Activated gamma-delta T cell (primary cell): ENCODE measurements at regions not wholly inside any gene's neighbourhood (a gene's known extent, or its start where the extent isn't known, plus 50 kb on each side); places are given as distances from the start of the nearest gene placed in this dataset.

ENCODE experiments used
- DNase-seq: peaks from one replicate; lab custom pipeline; 2025; lab: John Stamatoyannopoulos, UW

- no peak for DNase-seq
Observed at GRCh38 chr5:29811914-29812679, 1381.4 kb upstream of the CDH6 start.

DNA sequence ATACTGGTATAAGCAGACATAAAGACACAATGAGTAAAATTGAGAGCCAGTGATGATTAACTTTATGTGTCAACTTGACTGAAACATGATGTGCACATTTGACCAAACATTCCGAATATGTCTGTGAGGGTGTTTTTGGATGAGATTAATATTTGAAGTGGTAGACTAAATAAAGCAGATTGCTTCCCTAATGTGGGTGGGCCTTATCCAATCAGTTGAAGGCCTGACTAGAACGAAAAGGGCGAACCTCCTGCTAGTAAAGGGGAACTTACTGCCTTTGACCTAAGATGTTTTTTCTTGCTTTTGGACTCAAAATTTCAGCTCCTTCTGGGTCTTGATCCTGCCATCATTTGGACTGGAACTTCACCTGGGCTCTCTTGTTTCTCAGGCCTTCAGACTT is 1387.7 kb upstream of the CDH6 start:
- no peak for DNase-seq

DNA sequence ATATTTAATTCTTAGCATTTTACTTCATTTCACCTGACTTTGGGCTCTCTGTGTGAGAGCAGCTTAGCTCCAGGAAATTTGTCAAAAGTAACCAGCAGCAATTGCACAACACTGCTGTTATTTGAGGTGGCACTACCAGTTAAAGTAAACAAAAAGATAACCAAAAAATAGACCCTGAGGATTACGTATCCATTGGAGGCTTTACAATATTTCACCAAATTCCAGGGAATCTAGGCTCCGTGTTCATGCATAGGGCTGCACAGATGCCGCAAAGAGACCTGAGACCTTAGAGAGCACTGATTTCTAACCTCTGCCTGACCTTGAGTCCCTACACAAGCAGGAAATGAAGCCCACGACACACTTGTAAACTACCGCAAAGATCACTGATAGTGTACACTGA is 1392.7 kb upstream of the CDH6 start:
- no peak for DNase-seq

DNA sequence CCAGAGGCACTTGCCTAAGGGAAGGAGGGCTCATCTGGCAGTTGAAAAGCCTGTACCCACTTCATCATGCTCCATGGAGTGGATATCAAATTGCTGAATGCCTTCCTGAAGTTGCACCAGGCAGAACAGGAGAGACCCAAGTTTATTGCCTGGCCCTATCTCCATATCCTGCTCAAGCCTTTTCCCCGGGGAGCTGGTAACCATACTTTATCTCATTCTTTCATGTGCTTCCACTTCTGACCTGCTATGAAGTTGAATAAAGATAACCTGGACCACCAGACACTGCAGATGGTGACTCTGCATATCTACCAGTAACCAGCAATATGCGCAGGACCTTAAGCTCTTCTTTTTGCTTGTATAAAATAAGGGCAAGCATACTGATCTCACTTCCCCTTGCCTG is 1397.5 kb upstream of the CDH6 start:
- no peak for DNase-seq

DNA sequence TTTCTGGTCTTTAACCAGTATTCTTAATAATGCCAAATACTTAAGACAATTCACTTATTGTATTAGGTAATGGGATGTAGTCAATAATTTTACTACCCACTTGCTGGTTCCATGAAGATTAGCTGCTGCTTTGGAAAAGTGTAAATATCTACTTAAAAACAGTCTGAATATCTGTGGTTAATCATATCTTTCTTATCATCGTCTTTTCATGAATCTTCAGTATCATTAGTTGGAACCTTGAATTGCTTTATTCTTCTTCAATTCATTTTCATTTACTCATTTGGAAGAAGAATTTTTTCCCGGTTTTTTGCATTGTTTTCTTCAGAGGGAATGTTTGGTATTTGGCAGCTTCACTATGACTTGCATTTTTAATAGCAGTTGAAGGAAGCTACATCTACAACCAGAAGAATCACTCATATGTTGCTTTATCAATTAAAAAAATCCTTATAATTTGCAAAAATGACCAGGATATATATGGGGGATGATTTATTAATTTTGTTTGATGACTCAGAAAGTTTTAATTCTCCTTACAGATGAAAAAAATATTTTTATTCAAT is 1398.3 kb upstream of the CDH6 start:
- no peak for DNase-seq

GRCh38 chr5:29794141-29794787 is 1399.2 kb upstream of the CDH6 start:
- DNase-seq: no peak

GRCh38 chr5:29790281-29790680 is 1403.2 kb upstream of the CDH6 start:
- DNase-seq: no peak

DNA sequence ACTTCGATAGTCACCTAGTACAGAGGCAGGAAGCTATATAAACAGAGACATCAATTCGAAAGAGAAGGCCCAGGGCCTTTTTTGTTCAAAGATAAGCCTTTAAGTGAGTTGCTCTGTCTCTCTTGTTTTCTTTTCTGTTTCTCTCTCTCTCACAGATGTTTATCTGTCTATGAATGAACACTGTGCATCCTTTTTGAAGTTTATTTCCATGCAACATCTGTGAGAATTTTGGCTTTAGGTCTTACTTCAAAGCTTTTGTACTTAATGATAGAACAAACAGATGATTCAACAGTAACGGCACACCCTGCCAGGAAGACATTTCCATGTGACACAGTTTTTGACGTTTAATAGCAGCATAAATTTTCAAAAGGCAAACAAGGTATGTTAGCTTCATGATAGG is 1413.1 kb upstream of the CDH6 start:
- DNase-seq: no peak

DNA sequence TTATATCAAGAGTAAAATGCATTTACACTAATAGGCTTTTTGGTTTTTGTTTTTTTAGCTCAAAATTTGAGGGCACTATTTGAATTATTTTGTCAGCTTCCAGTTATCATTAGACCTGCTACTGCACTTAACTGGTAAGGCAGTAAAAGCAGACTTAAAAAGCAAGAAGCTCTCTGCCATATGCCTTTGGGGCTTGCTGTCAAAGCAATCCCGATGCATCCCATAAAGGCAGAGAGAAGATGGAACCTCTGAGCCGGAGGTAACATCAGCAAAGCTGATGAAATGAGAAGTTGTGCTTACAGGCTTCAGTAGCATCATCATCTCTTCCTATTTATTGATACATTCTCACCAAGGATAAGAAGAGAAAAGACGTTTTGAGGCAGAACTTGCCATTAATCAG is 1414.3 kb upstream of the CDH6 start:
- no peak for DNase-seq

DNA sequence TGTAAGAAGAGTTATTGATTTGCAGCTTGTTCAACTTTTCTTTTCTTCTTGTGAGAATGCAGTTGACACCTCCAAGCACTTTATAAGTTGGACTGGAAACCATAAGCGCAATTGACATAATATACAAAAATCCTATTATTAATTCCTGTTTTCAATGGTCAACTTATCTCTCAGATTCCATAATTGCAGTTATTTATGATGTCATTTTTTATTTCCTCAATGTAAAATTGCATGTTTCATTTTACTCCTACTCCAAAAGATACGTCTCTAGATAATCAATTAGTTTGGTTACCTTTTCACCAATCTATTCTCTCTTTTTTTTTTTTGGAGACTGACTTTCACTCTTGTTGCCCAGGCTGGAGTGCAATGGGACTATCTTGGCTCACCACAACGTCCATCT is 1416.1 kb upstream of the CDH6 start:
- DNase-seq: no peak

GRCh38 chr5:29770936-29771335 is 1422.5 kb upstream of the CDH6 start:
- no peak for DNase-seq

- DNase-seq: no peak
Observed at GRCh38 chr5:29769474-29769873, 1424.0 kb upstream of the CDH6 start.

- no peak for DNase-seq
Observed at GRCh38 chr5:29758986-29759421, 1434.5 kb upstream of the CDH6 start.

GRCh38 chr5:29750453-29750852 is 1443.0 kb upstream of the CDH6 start:
- no peak for DNase-seq

DNA sequence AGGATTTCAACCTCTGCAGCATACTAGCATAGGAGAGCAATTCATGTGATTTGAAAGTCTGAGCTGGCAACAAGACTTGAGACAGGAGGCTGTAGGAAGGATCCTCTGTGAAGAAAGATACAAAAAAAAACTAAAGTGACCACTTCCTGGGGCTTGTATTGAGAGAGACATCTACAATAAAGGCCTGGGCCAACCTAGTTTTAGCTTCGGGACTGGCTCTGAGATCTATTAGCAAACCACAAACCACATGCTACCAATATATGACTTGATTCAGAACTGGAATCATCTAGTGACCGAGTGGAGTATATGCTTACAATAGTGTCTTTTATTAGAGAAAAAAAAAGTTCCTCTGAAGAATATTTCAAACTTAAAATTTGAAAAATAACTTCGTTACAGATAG is 1448.9 kb upstream of the CDH6 start:
- DNase-seq: no peak

GRCh38 chr5:29720954-29721353 is 1472.5 kb upstream of the CDH6 start:
- no peak for DNase-seq

DNA sequence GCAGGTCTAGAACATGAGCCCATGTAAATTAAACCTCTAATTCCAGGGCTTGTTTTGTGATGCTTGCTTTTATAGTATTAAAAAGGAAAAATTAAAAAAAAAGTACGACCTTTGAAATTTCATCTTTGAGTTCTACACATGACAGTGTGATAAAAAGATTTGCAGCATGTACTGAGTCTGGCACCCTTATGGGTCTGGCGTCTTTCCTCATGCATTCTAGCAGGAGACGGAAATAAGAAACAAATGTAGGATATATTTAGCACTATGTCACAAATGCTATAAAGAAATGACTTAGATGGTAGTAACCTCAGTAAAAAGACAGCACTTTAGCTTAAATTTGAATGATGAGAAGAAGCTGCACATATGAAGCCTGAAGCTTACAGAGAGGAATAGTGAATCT is 1474.3 kb upstream of the CDH6 start:
- no peak for DNase-seq

GRCh38 chr5:29715167-29715566 is 1478.3 kb upstream of the CDH6 start:
- no peak for DNase-seq

DNA sequence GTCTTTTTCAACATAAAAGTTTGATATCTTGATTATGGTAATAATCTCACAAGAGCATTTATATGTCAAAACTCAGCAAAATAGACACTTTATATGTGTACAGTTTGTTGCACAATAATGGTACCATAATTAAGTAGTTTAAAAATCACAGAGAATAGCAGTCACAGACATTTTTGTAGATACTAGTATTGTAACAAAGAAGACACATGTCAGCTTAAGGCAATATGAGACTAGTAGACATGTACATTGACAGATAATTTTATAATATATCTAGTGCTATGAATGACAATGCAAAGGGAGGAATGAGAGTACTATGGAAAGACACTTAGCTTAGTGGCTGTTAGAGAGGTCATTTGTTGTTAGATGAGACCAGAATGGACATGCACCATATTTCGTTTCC is 1490.6 kb upstream of the CDH6 start:
- DNase-seq: no peak

- DNase-seq: no peak
Observed at GRCh38 chr5:29701600-29701999, 1491.9 kb upstream of the CDH6 start.

DNA sequence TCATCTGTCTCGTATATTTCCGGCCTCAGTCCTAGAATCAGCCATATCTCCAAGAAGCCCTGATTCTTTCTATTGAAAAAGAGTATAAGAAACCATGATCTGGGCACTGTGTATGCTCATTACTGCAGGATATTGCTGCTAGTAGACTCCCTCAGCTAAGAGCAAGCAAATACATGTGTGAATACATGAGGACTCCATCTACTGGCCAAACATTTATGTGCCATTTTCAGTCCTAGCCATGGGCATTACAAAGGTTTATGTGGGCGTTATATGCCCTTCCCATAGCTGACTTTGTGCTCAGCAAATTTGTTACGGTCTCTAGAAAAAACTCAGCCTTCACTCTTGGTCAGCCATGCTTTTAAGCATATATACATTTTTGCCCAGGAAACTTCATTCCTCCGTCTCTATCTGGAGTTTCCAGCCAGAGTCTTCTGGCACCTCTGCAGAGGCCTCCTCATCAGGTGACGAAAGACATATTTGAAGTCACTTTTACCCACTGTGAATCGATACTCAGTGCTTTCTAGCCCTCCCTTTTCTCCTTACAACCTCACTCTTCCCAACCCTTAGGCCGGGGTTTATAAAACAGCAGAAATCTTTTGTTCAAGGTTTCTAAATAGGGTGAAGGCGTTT is 1495.6 kb upstream of the CDH6 start:
- DNase-seq: no peak

- DNase-seq: no peak
Observed at GRCh38 chr5:29697278-29697677, 1496.2 kb upstream of the CDH6 start.

GRCh38 chr5:29672678-29673077 is 1520.8 kb upstream of the CDH6 start:
- DNase-seq: no peak
